ENCODE measurements at regions not wholly inside any gene's neighbourhood (a gene's known extent, or its start where the extent isn't known, plus 50 kb on each side); places are given as distances from the start of the nearest gene placed in this dataset.
A peak's percentile ranks its signal among the peaks of the same experiment; 100 is the strongest.
"Not testable (repeated sequence)": the region's sequence is repeated elsewhere in the genome, so short reads cannot be mapped to it uniquely, and the experiment has no call there.

DNA sequence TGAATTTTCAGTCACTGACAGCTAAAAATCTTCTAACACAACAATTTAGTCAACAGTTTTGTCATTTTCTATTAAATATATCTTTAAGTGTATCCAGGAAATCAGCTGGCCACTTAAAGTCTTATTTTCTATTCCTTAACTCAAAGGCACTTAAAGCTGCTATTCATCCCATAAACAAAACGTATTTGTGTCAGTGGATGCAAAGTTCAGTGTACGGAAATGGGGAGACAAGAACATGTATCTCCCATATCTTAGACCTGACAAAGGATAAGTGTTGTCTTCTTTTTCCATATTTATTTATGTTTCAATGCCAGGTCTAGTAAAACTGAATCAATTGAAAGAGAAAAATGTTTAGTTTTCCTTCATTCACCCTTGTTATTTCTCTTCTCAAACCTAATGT, 409.8 kb upstream of the KLHL1 start:
- no peaks in the 10 kb centered on the region for H3K27me3 Mint-ChIP-seq (ENCODE audit: unreplicated experiment)
- intact Hi-C loops (cut with micrococcal nuclease; ENCODE audit: unreplicated experiment): no loop called here
- TF ChIP-seq, protein P1, sequence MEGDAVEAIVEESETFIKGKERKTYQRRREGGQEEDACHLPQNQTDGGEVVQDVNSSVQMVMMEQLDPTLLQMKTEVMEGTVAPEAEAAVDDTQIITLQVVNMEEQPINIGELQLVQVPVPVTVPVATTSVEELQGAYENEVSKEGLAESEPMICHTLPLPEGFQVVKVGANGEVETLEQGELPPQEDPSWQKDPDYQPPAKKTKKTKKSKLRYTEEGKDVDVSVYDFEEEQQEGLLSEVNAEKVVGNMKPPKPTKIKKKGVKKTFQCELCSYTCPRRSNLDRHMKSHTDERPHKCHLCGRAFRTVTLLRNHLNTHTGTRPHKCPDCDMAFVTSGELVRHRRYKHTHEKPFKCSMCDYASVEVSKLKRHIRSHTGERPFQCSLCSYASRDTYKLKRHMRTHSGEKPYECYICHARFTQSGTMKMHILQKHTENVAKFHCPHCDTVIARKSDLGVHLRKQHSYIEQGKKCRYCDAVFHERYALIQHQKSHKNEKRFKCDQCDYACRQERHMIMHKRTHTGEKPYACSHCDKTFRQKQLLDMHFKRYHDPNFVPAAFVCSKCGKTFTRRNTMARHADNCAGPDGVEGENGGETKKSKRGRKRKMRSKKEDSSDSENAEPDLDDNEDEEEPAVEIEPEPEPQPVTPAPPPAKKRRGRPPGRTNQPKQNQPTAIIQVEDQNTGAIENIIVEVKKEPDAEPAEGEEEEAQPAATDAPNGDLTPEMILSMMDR (IDR thresholded peaks at IDR 0.05; ENCODE audit: unreplicated experiment): no peak
- H3K9me3 Mint-ChIP-seq (ENCODE audit: low read depth, unreplicated experiment): no peaks in the 10 kb centered on the region
- H3K27ac Mint-ChIP-seq (ENCODE audit: unreplicated experiment): no peak overlapping the region
- CTCF ChIA-PET: no interaction called here
- no peaks in the 10 kb centered on the region for H3K36me3 Mint-ChIP-seq (ENCODE audit: insufficient read depth, unreplicated experiment)
- no peaks in the 10 kb centered on the region for H3K4me1 Mint-ChIP-seq (ENCODE audit: low read depth, unreplicated experiment)
- no peak overlapping the region for H3K4me3 Mint-ChIP-seq (ENCODE audit: low read depth, unreplicated experiment)
- BruUV-seq (replicated peaks): no TSS peak
- DNase-seq: no peak

GRCh38 chr13:70516226-70516625, 408.0 kb upstream of the KLHL1 start:
- CTCF ChIA-PET: no interaction called here
- Mint-ChIP-seq H3K36me3 (ENCODE audit: insufficient read depth, unreplicated experiment) (no peaks in the 10 kb centered on the region), H3K4me3 (ENCODE audit: low read depth, unreplicated experiment) (no peak overlapping the region), H3K27me3 (ENCODE audit: unreplicated experiment) (no peaks in the 10 kb centered on the region), H3K4me1 (ENCODE audit: low read depth, unreplicated experiment) (no peaks in the 10 kb centered on the region), H3K27ac (ENCODE audit: unreplicated experiment) (no peak overlapping the region), H3K9me3 (ENCODE audit: low read depth, unreplicated experiment) (no peaks in the 10 kb centered on the region)
- no peak for DNase-seq
- intact Hi-C loops (cut with micrococcal nuclease; ENCODE audit: unreplicated experiment): no loop called here
- no TSS peak for BruUV-seq (replicated peaks)
- TF ChIP-seq, protein P1 (IDR thresholded peaks at IDR 0.05; ENCODE audit: unreplicated experiment): no peak

GRCh38 chr13:70511861-70512417, 403.7 kb upstream of the KLHL1 start:
- H3K36me3 Mint-ChIP-seq (ENCODE audit: insufficient read depth, unreplicated experiment); BruUV-seq (replicated peaks); H3K27me3 Mint-ChIP-seq (ENCODE audit: unreplicated experiment); H3K4me3 Mint-ChIP-seq (ENCODE audit: low read depth, unreplicated experiment); intact Hi-C loops (cut with micrococcal nuclease; ENCODE audit: unreplicated experiment); DNase-seq; H3K9me3 Mint-ChIP-seq (ENCODE audit: low read depth, unreplicated experiment); H3K27ac Mint-ChIP-seq (ENCODE audit: unreplicated experiment); CTCF ChIA-PET; H3K4me1 Mint-ChIP-seq (ENCODE audit: low read depth, unreplicated experiment): not testable (repeated sequence)

GRCh38 chr13:70505809-70506208, 397.6 kb upstream of the KLHL1 start:
- TF ChIP-seq, protein P1 (IDR thresholded peaks at IDR 0.05; ENCODE audit: unreplicated experiment): no peak
- Mint-ChIP-seq H3K9me3 (ENCODE audit: low read depth, unreplicated experiment) (no peaks in the 10 kb centered on the region), H3K4me3 (ENCODE audit: low read depth, unreplicated experiment) (no peak overlapping the region), H3K4me1 (ENCODE audit: low read depth, unreplicated experiment) (no peaks in the 10 kb centered on the region), H3K27me3 (ENCODE audit: unreplicated experiment) (no peaks in the 10 kb centered on the region), H3K27ac (ENCODE audit: unreplicated experiment) (peak overlapping the region; percentile 33), H3K36me3 (ENCODE audit: insufficient read depth, unreplicated experiment) (no peaks in the 10 kb centered on the region)
- DNase-seq: no peak
- CTCF ChIA-PET: no interaction called here
- no TSS peak for BruUV-seq (replicated peaks)
- intact Hi-C loops (cut with micrococcal nuclease; ENCODE audit: unreplicated experiment): no loop called here

- no TSS peak for BruUV-seq (replicated peaks)
- Mint-ChIP-seq H3K27me3 (ENCODE audit: unreplicated experiment) (no peaks in the 10 kb centered on the region), H3K4me1 (ENCODE audit: low read depth, unreplicated experiment) (no peaks in the 10 kb centered on the region), H3K4me3 (ENCODE audit: low read depth, unreplicated experiment) (no peak overlapping the region), H3K27ac (ENCODE audit: unreplicated experiment) (no peak overlapping the region), H3K36me3 (ENCODE audit: insufficient read depth, unreplicated experiment) (no peaks in the 10 kb centered on the region), H3K9me3 (ENCODE audit: low read depth, unreplicated experiment) (no peaks in the 10 kb centered on the region)
- intact Hi-C loops (cut with micrococcal nuclease; ENCODE audit: unreplicated experiment): no loop called here
- CTCF ChIA-PET: no interaction called here
- TF ChIP-seq, protein P1 (IDR thresholded peaks at IDR 0.05; ENCODE audit: unreplicated experiment): no peak
- DNase-seq: no peak
Observed at GRCh38 chr13:70502944-70503343, 394.7 kb upstream of the KLHL1 start.

Data from Calu3 (cell line).